RKO (cell line): ENCODE measurements at regions not wholly inside any gene's neighbourhood (a gene's known extent, or its start where the extent isn't known, plus 50 kb on each side); places are given as distances from the start of the nearest gene placed in this dataset.
"Not testable (repeated sequence)": the region's sequence is repeated elsewhere in the genome, so short reads cannot be mapped to it uniquely, and the experiment has no call there.

ENCODE experiments used
- DNase-seq: peaks from one replicate; pipeline ENCODE4 v3.0.0-alpha.2; 2016; ENCODE audit warnings: low spot score

- no peak for DNase-seq
Observed at GRCh38 chr5:3484836-3485235, 110.8 kb upstream of the IRX1 start.

- no peak for DNase-seq
Observed at GRCh38 chr5:3481175-3481574, 114.5 kb upstream of the IRX1 start.

GRCh38 chr5:3475674-3476073, 120.0 kb upstream of the IRX1 start:
- no peak for DNase-seq

- no peak for DNase-seq
Observed at GRCh38 chr5:3466392-3466791, 129.2 kb upstream of the IRX1 start.

GRCh38 chr5:3460416-3460815, 135.2 kb upstream of the IRX1 start:
- DNase-seq, result no peak

GRCh38 chr5:3456121-3456681, 139.4 kb upstream of the IRX1 start:
- DNase-seq, result no peak

GRCh38 chr5:3454028-3454427, 141.6 kb upstream of the IRX1 start:
- not testable (repeated sequence) for DNase-seq

- no peak for DNase-seq
Observed at GRCh38 chr5:3452622-3453021, 143.0 kb upstream of the IRX1 start.

- DNase-seq, result no peak
Observed at GRCh38 chr5:3451961-3452360, 143.7 kb upstream of the IRX1 start.

- DNase-seq, result no peak
Observed at GRCh38 chr5:3449481-3449880, 146.2 kb upstream of the IRX1 start.

- DNase-seq, result no peak
Observed at GRCh38 chr5:3446410-3446809, 149.2 kb upstream of the IRX1 start.

- not testable (repeated sequence) for DNase-seq
Observed at GRCh38 chr5:3445517-3445916, 150.1 kb upstream of the IRX1 start.

GRCh38 chr5:3432135-3432534, 163.5 kb upstream of the IRX1 start:
- DNase-seq, result no peak

- DNase-seq, result no peak
Observed at GRCh38 chr5:3430691-3431090, 164.9 kb upstream of the IRX1 start.

- no peak for DNase-seq
Observed at GRCh38 chr5:3429962-3430361, 165.7 kb upstream of the IRX1 start.

GRCh38 chr5:3428334-3428733, 167.3 kb upstream of the IRX1 start:
- no peak for DNase-seq

GRCh38 chr5:3424946-3425345, 170.7 kb upstream of the IRX1 start:
- no peak for DNase-seq

- no peak for DNase-seq
Observed at GRCh38 chr5:3417376-3417943, 178.2 kb upstream of the IRX1 start.

GRCh38 chr5:3414371-3414770, 181.3 kb upstream of the IRX1 start:
- DNase-seq, result no peak

- no peak for DNase-seq
Observed at GRCh38 chr5:3412146-3412545, 183.5 kb upstream of the IRX1 start.

GRCh38 chr5:3411363-3411762, 184.3 kb upstream of the IRX1 start:
- no peak for DNase-seq

GRCh38 chr5:3401635-3402034, 194.0 kb upstream of the IRX1 start:
- DNase-seq, result no peak

- DNase-seq, result no peak
Observed at GRCh38 chr5:3400659-3401058, 195.0 kb upstream of the IRX1 start.

GRCh38 chr5:3394891-3395599, 200.6 kb upstream of the IRX1 start:
- DNase-seq, result no peak
